GM12878 (cell line): ENCODE measurements at regions not wholly inside any gene's neighbourhood (a gene's known extent, or its start where the extent isn't known, plus 50 kb on each side); places are given as distances from the start of the nearest gene placed in this dataset.

Experiments used
- ATAC-seq: fragments of 200-7000 bp; cut with Tn5 transposase; 3 replicates; pipeline ENCODE4 v1.9.1; 2020; ENCODE audit warnings: mild to moderate bottlenecking, moderate library complexity
- BruUV-seq: library from RNA; stranded (reverse); fragments of 400-500 nt; replicated peaks from 2 replicates; lab custom pipeline; 2021; lab: Mats Ljungman, UMichigan
- CTCF ChIA-PET: fragments of 300-600 bp; sonication (Branson Sonifier 250); formaldehyde crosslinking; extraction: SDS; loops from one replicate; lab custom pipeline; 2021; ENCODE audit warnings: inconsistent platforms; lab: Yijun Ruan, JAX
- POLR2A ChIA-PET: fragments of 350-600 bp; formaldehyde crosslinking; extraction: SDS; loops from one replicate; lab custom pipeline; 2021; ENCODE audit warnings: inconsistent platforms; lab: Charles Lee
- RAD21 ChIA-PET: fragments of 300-600 bp; sonication (Branson Sonifier 250); formaldehyde crosslinking; loops from one replicate; lab custom pipeline; 2023; ENCODE audit warnings: antibody characterized with exemption; ENCODE audit not compliant: unreplicated experiment; lab: Charles Lee
- SMC1A ChIA-PET: fragments of 300-600 bp; sonication (Branson Sonifier 250); formaldehyde crosslinking; loops from one replicate; lab custom pipeline; 2023; ENCODE audit not compliant: unreplicated experiment, uncharacterized antibody; lab: Charles Lee
- DNase-seq: peaks from one replicate; pipeline ENCODE4 v3.0.0-alpha.2; 2011; ENCODE audit warnings: low read depth, low spot score
- FAIRE-seq: peaks from 3 replicates; lab custom pipeline; 2011; peaks lifted over from hg19 to GRCh38; lab: Jason Lieb, UNC
- H2AFZ ChIP-seq: 2 replicates; pipeline ENCODE4 v1.6.0; 2011; ENCODE audit warnings: low read depth, low read length, control low read depth; ENCODE audit not compliant: control insufficient read depth
- H3K27ac ChIP-seq: 2 replicates; pipeline ENCODE4 v1.5.1; 2011; ENCODE audit warnings: control low read depth; ENCODE audit not compliant: control insufficient read depth, insufficient read depth
- H3K27me3 ChIP-seq, 2 experiments: replicated peaks in 1 of 2; 2 replicates each; pipeline versions ENCODE4 v1.6.0 to v1.6.1; 2011; ENCODE audit warnings: low read length in 1 of 2; ENCODE audit not compliant: control insufficient read depth in 2 of 2, insufficient read depth in 2 of 2
- H3K36me3 ChIP-seq, 2 experiments: 2 replicates each; pipeline ENCODE4 v1.5.1; 2011; ENCODE audit warnings: low read length in 1 of 2; ENCODE audit not compliant: control insufficient read depth in 2 of 2, insufficient read depth in 2 of 2
- H3K4me1 ChIP-seq: 2 replicates; pipeline ENCODE4 v1.6.1; 2011; ENCODE audit warnings: mild to moderate bottlenecking, low read length, moderate library complexity, mixed read lengths; ENCODE audit not compliant: control insufficient read depth, insufficient read depth
- H3K4me2 ChIP-seq: 2 replicates; pipeline ENCODE4 v1.6.0; 2011; ENCODE audit warnings: control low read depth; ENCODE audit not compliant: control insufficient read depth, insufficient read depth
- H3K4me3 ChIP-seq: fragments of 200-600 bp; sonication (generic); 2 replicates; pipeline ENCODE4 v1.5.1; 2016
- H3K79me2 ChIP-seq: 2 replicates; pipeline ENCODE4 v1.6.0; 2011; ENCODE audit warnings: low read length; ENCODE audit not compliant: control insufficient read depth, insufficient read depth
- H3K9ac ChIP-seq: 2 replicates; pipeline ENCODE4 v1.8.0; 2011; ENCODE audit warnings: low read length, control low read depth, mixed read lengths; ENCODE audit not compliant: control insufficient read depth, insufficient read depth
- H3K9me3 ChIP-seq: replicated peaks from 3 replicates; pipeline ENCODE4 v1.5.1; 2011; ENCODE audit warnings: mild to moderate bottlenecking, low read length; ENCODE audit not compliant: control insufficient read depth, insufficient read depth
- H4K20me1 ChIP-seq: 2 replicates; pipeline ENCODE4 v1.6.0; 2011; ENCODE audit not compliant: control insufficient read depth, insufficient read depth
- BMI1 ChIP-seq: fragments of 450-650 bp; IDR thresholded peaks from 2 replicates; pipeline ENCODE4 v1.6.1; 2016; ENCODE audit warnings: mild to moderate bottlenecking, moderate library complexity, borderline replicate concordance
- CHD2 ChIP-seq: IDR thresholded peaks from 2 replicates; pipeline ENCODE4 v1.6.1; 2011; ENCODE audit warnings: low read depth, low read length, improper control_type of control experiment, borderline replicate concordance
- CHD4 ChIP-seq: fragments of 200-600 bp; sonication (generic); IDR thresholded peaks from 2 replicates; pipeline ENCODE4 v1.6.1; 2016; ENCODE audit warnings: mild to moderate bottlenecking
- EED ChIP-seq: sonication (generic); IDR thresholded peaks from 2 replicates; pipeline ENCODE4 v1.6.1; 2016; ENCODE audit warnings: antibody characterized with exemption, low read depth
- FOXK2 ChIP-seq: fragments of 450-650 bp; IDR thresholded peaks from 2 replicates; pipeline ENCODE4 v1.6.1; 2017; ENCODE audit warnings: mild to moderate bottlenecking, moderate library complexity
- HDAC2 ChIP-seq: fragments of 200-600 bp; sonication (generic); IDR thresholded peaks from 2 replicates; pipeline ENCODE4 v1.6.1; 2017
- HDAC6 ChIP-seq: fragments of 200-600 bp; sonication (generic); IDR thresholded peaks from one replicate; pipeline ENCODE4 v1.8.0; 2017; ENCODE audit warnings: antibody characterized with exemption; ENCODE audit not compliant: unreplicated experiment
- HDGF ChIP-seq: fragments of 450-650 bp; IDR thresholded peaks from 2 replicates; pipeline ENCODE4 v1.6.1; 2016; ENCODE audit warnings: antibody characterized with exemption
- IRF5 ChIP-seq: fragments of 450-650 bp; IDR thresholded peaks from 2 replicates; pipeline ENCODE4 v1.6.1; 2017; ENCODE audit warnings: borderline replicate concordance
- LARP7 ChIP-seq: fragments of 450-650 bp; IDR thresholded peaks from 2 replicates; pipeline ENCODE4 v1.6.1; 2017; ENCODE audit warnings: mild to moderate bottlenecking
- MEF2B ChIP-seq: fragments of 450-650 bp; IDR thresholded peaks from 2 replicates; pipeline ENCODE4 v1.6.1; 2018; ENCODE audit warnings: mild to moderate bottlenecking, moderate library complexity; ENCODE audit not compliant: partially characterized antibody, poor library complexity, severe bottlenecking
- MXI1 ChIP-seq: fragments of 150-350 bp; IDR thresholded peaks from 2 replicates; pipeline ENCODE4 v1.6.1; 2011; ENCODE audit warnings: low read depth, mild to moderate bottlenecking, inconsistent platforms, low read length, improper control_type of control experiment
- PML ChIP-seq: IDR thresholded peaks from 2 replicates; pipeline ENCODE4 v1.6.1; 2012; ENCODE audit warnings: low read length, inconsistent platforms
- SIX5 ChIP-seq: IDR thresholded peaks from 2 replicates; pipeline ENCODE4 v1.6.1; 2011; ENCODE audit warnings: mild to moderate bottlenecking, low read depth, low read length, moderate library complexity; ENCODE audit not compliant: severe bottlenecking
- SMAD1 ChIP-seq: fragments of 450-650 bp; IDR thresholded peaks from 2 replicates; pipeline ENCODE4 v1.6.1; 2018; ENCODE audit warnings: mild to moderate bottlenecking, low read depth; ENCODE audit not compliant: partially characterized antibody
- SREBF1 ChIP-seq: IDR thresholded peaks from 2 replicates; pipeline ENCODE4 v1.6.1; 2012; ENCODE audit warnings: mild to moderate bottlenecking, low read length
- SREBF2 ChIP-seq: IDR thresholded peaks from 2 replicates; pipeline ENCODE4 v1.6.1; 2012; ENCODE audit warnings: mild to moderate bottlenecking, low read length
- SUPT20H ChIP-seq: IDR thresholded peaks from 2 replicates; pipeline ENCODE4 v1.6.1; 2011; ENCODE audit warnings: low read depth, mild to moderate bottlenecking, low read length, moderate library complexity, borderline replicate concordance; ENCODE audit not compliant: control insufficient read depth
- YY1 ChIP-seq: IDR thresholded peaks from 2 replicates; pipeline ENCODE4 v1.6.1; 2011; ENCODE audit warnings: low read depth, mild to moderate bottlenecking, low read length
- WGBS: methylation state at CpG from one replicate; pipeline ENCODE4 v1.1.6; 2016; ENCODE audit warnings: low lambda C conversion rate; ENCODE audit not compliant: insufficient replicate concordance, insufficient coverage; ENCODE audit errors: missing lambda C conversion rate; 5-methylcytosine and 5-hydroxymethylcytosine counted together
- in situ Hi-C: fragments of 300-500 bp; cut with MboI; formaldehyde crosslinking; loops from 9 replicates; pipeline ENCODE4 v1.14.3; 2018; ENCODE audit warnings: mixed read lengths
- intact Hi-C: fragments of 100-400 bp; cut with micrococcal nuclease; formaldehyde crosslinking; loops from one replicate; pipeline ENCODE4 v1.14.2; 2022; ENCODE audit not compliant: unreplicated experiment
- TF ChIP-seq, protein P1 (sequence below): fragments of 450-650 bp; formaldehyde crosslinking; IDR thresholded peaks from 2 replicates; pipeline ENCODE4 v1.5.0; 2022; ENCODE audit warnings: mild to moderate bottlenecking, missing genetic modification characterization

- TF ChIP-seq IRF5 (no peak), HDAC6 (no peak), HDAC2 (no peak), CHD2 (no peak), YY1 (no peak), SMAD1 (no peak), CHD4 (no peak), PML (no peak)
Measured at GRCh38 chr3:5272387-5272786, 84.9 kb downstream of the EDEM1 start (continued).

- 93% methylated on average over 1 of the region's 1 CpG for WGBS
- Histone ChIP-seq H3K4me2 (no peak overlapping the region), H3K27me3 (no peaks in the 10 kb centered on the region), H4K20me1 (no peaks in the 10 kb centered on the region), H3K4me3 (no peak overlapping the region), H3K9me3 (no peaks in the 10 kb centered on the region; the same call in 2 of the 3 replicates), H3K9ac (no peak overlapping the region), H3K36me3 (no peaks in the 10 kb centered on the region), H3K4me1 (no peaks in the 10 kb centered on the region), H3K27ac (no peak overlapping the region), H3K79me2 (no peaks in the 10 kb centered on the region), H2AFZ (no peak overlapping the region)
- SMC1A ChIA-PET = interaction anchor here (1.2 to 5.7 kb wide), 2 partner anchors 9 to 24 kb away, joined by 3 to 34 read pairs; no protein-coding TSS in a partner anchor
- CTCF ChIA-PET = interaction anchor here (1.0 kb wide), 1 partner anchor 23 kb away, joined by 3 read pairs; no protein-coding TSS in a partner anchor
- FAIRE-seq (no peak), ATAC-seq (no peak), DNase-seq (no peak)
- POLR2A ChIA-PET = no interaction called here
- TF ChIP-seq SREBF1 (no peak), HDGF (no peak), SUPT20H (no peak), SREBF2 (no peak), FOXK2 (no peak), MXI1 (no peak), EED (no peak), BMI1 (no peak), MEF2B (no peak), SIX5 (no peak), LARP7 (no peak)
- TF ChIP-seq, protein P1, sequence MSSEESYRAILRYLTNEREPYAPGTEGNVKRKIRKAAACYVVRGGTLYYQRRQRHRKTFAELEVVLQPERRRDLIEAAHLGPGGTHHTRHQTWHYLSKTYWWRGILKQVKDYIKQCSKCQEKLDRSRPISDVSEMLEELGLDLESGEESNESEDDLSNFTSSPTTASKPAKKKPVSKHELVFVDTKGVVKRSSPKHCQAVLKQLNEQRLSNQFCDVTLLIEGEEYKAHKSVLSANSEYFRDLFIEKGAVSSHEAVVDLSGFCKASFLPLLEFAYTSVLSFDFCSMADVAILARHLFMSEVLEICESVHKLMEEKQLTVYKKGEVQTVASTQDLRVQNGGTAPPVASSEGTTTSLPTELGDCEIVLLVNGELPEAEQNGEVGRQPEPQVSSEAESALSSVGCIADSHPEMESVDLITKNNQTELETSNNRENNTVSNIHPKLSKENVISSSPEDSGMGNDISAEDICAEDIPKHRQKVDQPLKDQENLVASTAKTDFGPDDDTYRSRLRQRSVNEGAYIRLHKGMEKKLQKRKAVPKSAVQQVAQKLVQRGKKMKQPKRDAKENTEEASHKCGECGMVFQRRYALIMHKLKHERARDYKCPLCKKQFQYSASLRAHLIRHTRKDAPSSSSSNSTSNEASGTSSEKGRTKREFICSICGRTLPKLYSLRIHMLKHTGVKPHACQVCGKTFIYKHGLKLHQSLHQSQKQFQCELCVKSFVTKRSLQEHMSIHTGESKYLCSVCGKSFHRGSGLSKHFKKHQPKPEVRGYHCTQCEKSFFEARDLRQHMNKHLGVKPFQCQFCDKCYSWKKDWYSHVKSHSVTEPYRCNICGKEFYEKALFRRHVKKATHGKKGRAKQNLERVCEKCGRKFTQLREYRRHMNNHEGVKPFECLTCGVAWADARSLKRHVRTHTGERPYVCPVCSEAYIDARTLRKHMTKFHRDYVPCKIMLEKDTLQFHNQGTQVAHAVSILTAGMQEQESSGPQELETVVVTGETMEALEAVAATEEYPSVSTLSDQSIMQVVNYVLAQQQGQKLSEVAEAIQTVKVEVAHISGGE = no peak
- RAD21 ChIA-PET = no interaction called here
- in situ Hi-C loops = no loop called here
- BruUV-seq = no TSS peak
- intact Hi-C loops = loop anchor here (5.0 kb wide), 1 partner anchor 1627 kb away; no protein-coding TSS in a partner anchor
Measured at GRCh38 chr3:5274091-5274490, 86.6 kb downstream of the EDEM1 start.
